Stimulated activated effector memory CD8-positive, alpha-beta T cell treated with anti-CD3 and anti-CD28 coated beads, Interleukin-12 subunit alpha, Interleukin-12 subunit beta, amount 100 ng/mL, for 72 hours (primary cell): ENCODE measurements at regions not wholly inside any gene's neighbourhood (a gene's known extent, or its start where the extent isn't known, plus 50 kb on each side); places are given as distances from the start of the nearest gene placed in this dataset.

Experiments used
- ATAC-seq: fragments of 150-1000 bp; cut with Tn5 transposase; 2 replicates; pipeline ENCODE4 v1.10.0; 2021
- DNase-seq, 2 donors: peaks; one replicate each; pipeline ENCODE4 v3.0.0; 2021 to 2022; ENCODE audit warnings: low spot score in 2 of 2
- H3K27ac Mint-ChIP-seq: one replicate; pipeline ENCODE4 v1.8.0; 2022; ENCODE audit warnings: mild to moderate bottlenecking, mixed read lengths
- H3K36me3 Mint-ChIP-seq: one replicate; pipeline ENCODE4 v1.8.0; 2022; ENCODE audit warnings: mild to moderate bottlenecking, mixed read lengths
- H3K4me1 Mint-ChIP-seq: one replicate; pipeline ENCODE4 v1.8.0; 2022; ENCODE audit warnings: mixed read lengths
- H3K4me3 Mint-ChIP-seq: one replicate; pipeline ENCODE4 v1.8.0; 2022; ENCODE audit warnings: mild to moderate bottlenecking, mixed read lengths
- H3K9me3 Mint-ChIP-seq: one replicate; pipeline ENCODE4 v1.8.0; 2022; ENCODE audit warnings: mixed read lengths

DNA sequence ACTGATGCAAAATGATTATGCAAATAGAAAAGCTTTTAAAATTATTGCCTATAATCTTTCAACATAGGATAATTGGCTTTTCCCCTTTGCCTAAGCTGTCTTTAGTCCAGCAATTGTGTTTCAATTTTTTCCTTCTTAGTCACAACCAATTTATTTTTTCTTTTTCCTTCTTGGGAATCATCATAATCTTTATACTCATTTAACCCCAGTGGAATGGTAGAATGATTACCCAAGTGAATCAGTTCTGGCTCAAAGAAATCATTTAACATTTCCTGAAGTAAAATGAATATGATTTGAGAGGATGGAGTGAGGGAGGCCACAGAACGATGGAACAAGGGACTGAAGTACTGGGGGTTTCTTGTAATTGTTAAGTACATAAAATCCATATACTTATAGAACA lies 93.0 kb upstream of the CRIM1 start:
- DNase-seq: no peak
- ATAC-seq: no peak
- Mint-ChIP-seq H3K27ac (no peak overlapping the region), H3K9me3 (peaks cover 9% of the 10 kb centered on the region), H3K4me1 (peaks cover 9% of the 10 kb centered on the region), H3K4me3 (no peak overlapping the region), H3K36me3 (no peaks in the 10 kb centered on the region)

DNA sequence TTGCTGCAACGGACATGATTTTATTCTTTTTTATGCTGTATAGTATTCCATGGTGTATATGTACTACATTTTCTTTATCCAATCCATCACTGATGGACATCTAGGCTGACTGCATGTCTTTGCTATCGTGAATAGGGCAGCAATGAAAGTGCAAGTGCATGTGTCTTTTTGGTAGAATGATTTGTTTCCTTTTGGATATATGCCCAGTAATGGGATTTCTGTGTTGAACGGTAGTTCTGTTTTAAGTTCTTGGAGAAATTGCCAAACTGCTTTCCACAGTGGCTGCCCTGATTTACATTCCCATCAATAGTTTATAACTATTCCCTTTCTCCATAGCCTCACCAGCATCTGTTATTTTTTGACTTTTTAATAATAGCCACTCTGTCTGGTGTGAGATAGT lies 99.7 kb upstream of the CRIM1 start:
- Mint-ChIP-seq H3K36me3 (no peaks in the 10 kb centered on the region), H3K27ac (no peak overlapping the region), H3K9me3 (no peaks in the 10 kb centered on the region), H3K4me3 (no peak overlapping the region), H3K4me1 (peaks cover 5% of the 10 kb centered on the region)
- no peak for DNase-seq
- no peak for ATAC-seq

DNA sequence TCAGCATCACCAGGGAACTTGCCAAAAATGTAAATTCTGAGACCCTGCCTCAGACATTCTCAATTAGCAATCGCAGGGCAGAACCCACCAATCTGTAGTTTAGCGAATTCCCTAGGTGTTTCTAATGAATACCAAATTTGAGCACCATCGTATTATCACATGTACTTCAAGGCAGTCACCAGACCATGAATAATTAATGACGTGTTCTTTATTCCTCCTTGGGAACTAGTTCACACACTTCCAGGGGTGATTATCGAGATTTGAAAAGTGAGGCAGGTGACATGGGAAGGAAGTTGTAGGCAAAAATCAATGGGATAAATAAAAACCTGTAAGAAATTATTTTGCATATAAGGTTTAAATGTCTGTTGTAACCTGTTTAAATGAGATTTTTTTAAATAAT lies 102.5 kb upstream of the CRIM1 start:
- Mint-ChIP-seq H3K4me1 (peaks cover 15% of the 10 kb centered on the region), H3K9me3 (peaks cover 2% of the 10 kb centered on the region), H3K27ac (no peak overlapping the region), H3K36me3 (no peaks in the 10 kb centered on the region), H3K4me3 (no peak overlapping the region)
- ATAC-seq (no peak), DNase-seq (no peak)

DNA sequence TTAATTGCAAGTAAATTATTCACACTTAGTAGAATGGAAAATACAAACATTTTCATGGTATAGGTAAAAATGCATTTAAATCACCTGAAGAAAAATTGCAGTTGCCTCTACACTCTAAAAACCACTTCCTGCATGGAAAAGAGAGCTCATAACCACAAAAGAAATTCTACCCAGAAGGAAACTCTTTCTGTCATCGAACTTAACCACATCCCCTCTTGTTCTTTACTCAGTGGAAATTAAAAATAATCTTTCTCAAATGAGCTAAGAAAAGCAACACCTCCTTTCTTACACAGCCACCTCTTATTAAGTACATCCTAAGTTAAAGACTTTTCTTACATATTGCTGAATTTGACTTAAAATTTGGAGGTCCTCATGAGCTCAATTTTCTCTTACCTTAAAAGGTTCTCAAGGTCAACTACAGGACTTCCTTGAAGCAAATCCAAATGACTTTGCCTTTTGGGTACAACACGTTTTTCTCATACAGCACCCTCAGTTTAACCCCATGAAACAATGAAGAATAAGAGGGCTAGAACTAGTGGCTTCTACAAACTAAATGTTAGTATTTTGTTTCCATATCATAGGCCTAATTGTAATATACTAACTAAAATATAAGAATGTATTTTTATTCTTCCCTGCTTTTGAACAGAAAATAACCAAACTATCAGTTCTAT lies 109.1 kb upstream of the CRIM1 start:
- peaks cover 2% of the 10 kb centered on the region for H3K9me3 Mint-ChIP-seq
- H3K36me3 Mint-ChIP-seq: peaks cover 9% of the 10 kb centered on the region
- H3K27ac Mint-ChIP-seq: peak overlapping the region; percentile 91
- peak; percentile 96 for ATAC-seq
- peak overlapping the region; percentile 24 for H3K4me3 Mint-ChIP-seq
- no peak for DNase-seq
- peaks cover 71% of the 10 kb centered on the region for H3K4me1 Mint-ChIP-seq

DNA sequence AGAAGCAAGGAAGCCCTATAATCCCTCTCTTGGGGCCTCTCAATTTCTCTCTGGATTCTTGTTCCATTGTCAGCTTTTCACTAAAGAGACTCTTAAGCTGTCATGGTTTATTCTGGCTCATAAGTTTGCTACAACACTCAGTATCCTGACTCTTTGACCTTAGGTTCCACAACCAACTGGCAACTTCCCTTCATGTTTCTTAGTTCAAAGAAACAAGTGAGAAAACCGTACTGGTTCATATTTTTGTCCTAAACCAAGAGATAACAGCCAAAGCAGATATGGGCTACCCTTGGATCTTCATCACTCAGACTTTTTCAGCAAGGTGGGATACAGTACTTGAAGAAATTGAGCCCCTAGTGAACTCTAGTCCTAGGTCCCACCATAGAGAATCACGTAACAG lies 109.9 kb upstream of the CRIM1 start:
- Mint-ChIP-seq H3K27ac (peak overlapping the region; percentile 91), H3K36me3 (peaks cover 10% of the 10 kb centered on the region), H3K9me3 (peaks cover 2% of the 10 kb centered on the region), H3K4me1 (peaks cover 75% of the 10 kb centered on the region), H3K4me3 (peak overlapping the region; percentile 24)
- ATAC-seq (no peak), DNase-seq (no peak)

DNA sequence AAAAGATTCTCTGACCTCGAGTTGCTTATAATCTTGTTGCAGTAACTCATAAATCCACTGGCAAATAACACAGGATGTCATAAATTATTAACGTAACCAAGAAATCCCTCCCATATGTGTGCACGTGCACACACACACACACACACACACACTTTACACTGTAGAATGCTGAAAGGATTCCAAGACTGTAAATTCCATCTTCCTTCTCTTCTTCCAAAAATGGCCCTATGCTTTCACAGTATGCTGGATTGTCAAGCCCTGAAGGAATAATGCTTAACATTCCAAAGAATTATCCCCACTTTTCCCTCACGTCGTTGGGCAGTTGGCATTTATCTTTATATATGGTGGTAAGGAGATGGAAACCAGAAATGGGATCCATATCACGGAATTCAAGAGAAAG lies 117.5 kb upstream of the CRIM1 start:
- no peak overlapping the region for H3K4me3 Mint-ChIP-seq
- H3K9me3 Mint-ChIP-seq: peaks cover 5% of the 10 kb centered on the region

DNA sequence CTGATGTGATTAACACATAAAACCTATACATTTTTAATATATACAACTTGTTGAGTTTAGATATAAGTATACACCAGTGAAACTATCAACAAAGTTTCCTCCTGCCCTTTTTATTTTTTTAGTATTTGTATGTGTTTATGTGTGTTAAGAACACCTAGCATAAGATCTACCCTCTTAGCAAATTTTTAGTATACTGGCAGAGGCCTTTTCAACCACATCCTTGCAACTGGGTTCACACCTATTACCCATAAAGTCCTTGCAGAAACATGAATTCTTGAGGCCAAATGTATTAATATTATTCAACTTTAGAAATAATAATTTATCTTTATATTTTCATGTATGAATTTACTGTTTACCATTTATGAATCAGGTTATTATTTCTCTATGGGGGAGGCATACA lies 119.7 kb upstream of the CRIM1 start:
- DNase-seq (no peak), ATAC-seq (no peak)
- H3K9me3 Mint-ChIP-seq: peaks cover 5% of the 10 kb centered on the region
- H3K36me3 Mint-ChIP-seq: peaks cover 6% of the 10 kb centered on the region
- no peak overlapping the region for H3K4me3 Mint-ChIP-seq
- no peak overlapping the region for H3K27ac Mint-ChIP-seq
- H3K4me1 Mint-ChIP-seq: peaks cover 44% of the 10 kb centered on the region

More for the DNA sequence above, 117.5 kb upstream of the CRIM1 start:
- DNase-seq (no peak), ATAC-seq (no peak)
- Mint-ChIP-seq H3K27ac (no peak overlapping the region), H3K36me3 (peaks cover 6% of the 10 kb centered on the region), H3K4me1 (peaks cover 66% of the 10 kb centered on the region)

DNA sequence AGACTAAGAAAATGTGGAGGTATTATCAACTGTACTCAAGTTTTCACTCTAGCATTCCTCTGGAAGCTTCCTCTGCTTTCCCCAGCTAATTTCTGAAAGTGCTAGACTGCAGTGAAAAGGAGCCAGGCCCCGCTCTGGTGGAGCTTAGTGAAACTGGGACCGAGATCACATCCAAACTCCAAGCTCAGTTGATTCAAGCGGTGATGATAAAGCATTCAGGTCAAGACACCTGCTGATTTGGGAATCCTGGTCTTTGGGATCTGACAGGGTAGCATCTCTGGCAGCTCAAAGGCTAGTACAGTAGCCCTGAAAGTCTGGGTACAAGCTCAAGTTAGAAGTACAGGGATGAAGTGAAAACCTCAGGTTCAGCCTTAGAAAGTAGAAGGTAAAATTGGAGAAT lies 120.2 kb upstream of the CRIM1 start:
- Mint-ChIP-seq H3K4me3 (no peak overlapping the region), H3K27ac (no peak overlapping the region), H3K36me3 (peaks cover 3% of the 10 kb centered on the region), H3K9me3 (peaks cover 5% of the 10 kb centered on the region), H3K4me1 (peaks cover 40% of the 10 kb centered on the region)
- DNase-seq: no peak
- ATAC-seq: no peak

DNA sequence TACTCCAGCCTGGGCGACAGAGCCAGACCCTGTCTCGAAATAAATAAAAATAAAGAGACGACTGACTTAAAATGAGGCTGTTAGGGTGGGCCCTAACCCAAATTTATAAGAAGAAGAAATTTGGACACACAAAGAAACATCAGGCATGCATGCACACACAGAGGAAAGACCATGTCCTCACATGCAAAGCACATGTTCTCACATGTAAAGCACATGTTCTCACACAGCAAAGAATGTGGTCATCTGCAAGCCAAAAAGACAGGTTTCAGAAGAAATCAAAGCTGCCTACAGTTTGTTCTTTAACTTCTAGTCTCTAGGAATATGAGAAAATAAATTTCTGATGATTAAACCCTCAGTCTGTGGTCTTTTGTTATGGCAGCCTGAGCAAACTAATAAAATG lies 132.3 kb upstream of the CRIM1 start:
- Mint-ChIP-seq H3K27ac (no peak overlapping the region), H3K36me3 (no peaks in the 10 kb centered on the region)
- no peak for ATAC-seq

DNA sequence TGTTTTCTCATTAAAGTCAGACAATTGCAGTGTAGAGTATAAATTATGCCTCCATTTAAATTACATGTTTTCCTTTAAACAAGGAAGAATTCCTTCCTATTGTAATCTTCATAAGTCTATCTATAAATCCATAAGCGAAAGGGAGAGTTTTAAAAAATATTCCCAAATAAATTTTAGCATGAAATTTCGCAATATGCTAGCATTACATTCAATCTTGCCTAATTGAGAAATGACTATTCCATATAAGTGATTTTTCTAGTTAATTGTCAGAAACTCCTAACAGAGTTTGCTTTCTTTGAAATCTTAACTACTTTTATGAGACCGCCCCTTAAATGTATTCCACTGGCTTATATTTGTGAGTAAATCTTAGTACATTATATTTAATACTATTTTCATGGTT lies 133.1 kb upstream of the CRIM1 start:
- H3K36me3 Mint-ChIP-seq: no peaks in the 10 kb centered on the region
- no peaks in the 10 kb centered on the region for H3K4me1 Mint-ChIP-seq
- H3K9me3 Mint-ChIP-seq: no peaks in the 10 kb centered on the region
- ATAC-seq (no peak), DNase-seq (no peak)
- no peak overlapping the region for H3K4me3 Mint-ChIP-seq
- no peak overlapping the region for H3K27ac Mint-ChIP-seq

More for the DNA sequence above, 132.3 kb upstream of the CRIM1 start:
- DNase-seq: no peak
- H3K9me3 Mint-ChIP-seq: no peaks in the 10 kb centered on the region
- H3K4me3 Mint-ChIP-seq: no peak overlapping the region
- no peaks in the 10 kb centered on the region for H3K4me1 Mint-ChIP-seq

DNA sequence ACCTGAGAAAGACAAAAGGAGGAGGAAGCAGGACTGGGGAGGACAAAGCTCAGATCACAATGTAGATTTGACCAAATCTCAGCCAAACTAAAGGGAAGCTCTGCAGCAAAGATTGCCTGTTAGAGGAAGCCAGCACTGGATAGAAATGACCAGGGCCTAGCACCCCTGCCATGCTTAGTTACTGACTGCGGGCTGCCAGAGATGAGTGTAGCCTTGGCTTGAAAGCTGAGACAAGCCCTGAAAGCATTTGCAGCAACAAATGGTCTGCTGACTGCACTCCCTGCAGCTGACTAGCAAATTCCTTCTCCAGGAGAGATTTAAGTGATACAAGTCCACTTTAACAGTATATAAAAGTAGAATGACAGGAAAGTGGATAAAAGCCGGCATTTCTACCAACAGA lies 140.9 kb upstream of the CRIM1 start:
- Mint-ChIP-seq H3K36me3 (no peaks in the 10 kb centered on the region), H3K4me3 (no peak overlapping the region), H3K4me1 (no peaks in the 10 kb centered on the region), H3K27ac (no peak overlapping the region), H3K9me3 (peaks cover 8% of the 10 kb centered on the region)
- ATAC-seq (no peak), DNase-seq (no peak)

DNA sequence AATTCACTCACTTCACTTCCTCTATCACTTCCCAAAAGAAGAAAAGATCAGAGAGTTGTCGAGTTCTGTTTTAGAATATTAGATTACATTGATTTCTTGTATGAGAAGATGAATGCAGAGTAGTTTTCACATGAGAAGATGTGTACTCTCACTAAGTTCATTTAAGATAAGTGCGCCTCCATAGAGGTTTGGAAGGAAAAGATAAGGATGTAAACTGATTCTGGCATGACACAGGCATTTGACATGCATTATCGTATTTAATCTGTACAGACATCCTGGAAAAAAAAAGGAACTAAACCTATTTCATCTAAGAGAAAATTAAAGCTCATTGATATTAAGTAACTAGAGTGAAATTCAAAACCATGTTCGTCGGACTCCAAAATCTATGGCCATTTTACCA lies 152.2 kb upstream of the CRIM1 start:
- H3K9me3 Mint-ChIP-seq: peaks cover 8% of the 10 kb centered on the region
- no peak overlapping the region for H3K4me3 Mint-ChIP-seq
- DNase-seq: no peak
- H3K27ac Mint-ChIP-seq: no peak overlapping the region
- no peaks in the 10 kb centered on the region for H3K36me3 Mint-ChIP-seq
- ATAC-seq: no peak
- no peaks in the 10 kb centered on the region for H3K4me1 Mint-ChIP-seq

DNA sequence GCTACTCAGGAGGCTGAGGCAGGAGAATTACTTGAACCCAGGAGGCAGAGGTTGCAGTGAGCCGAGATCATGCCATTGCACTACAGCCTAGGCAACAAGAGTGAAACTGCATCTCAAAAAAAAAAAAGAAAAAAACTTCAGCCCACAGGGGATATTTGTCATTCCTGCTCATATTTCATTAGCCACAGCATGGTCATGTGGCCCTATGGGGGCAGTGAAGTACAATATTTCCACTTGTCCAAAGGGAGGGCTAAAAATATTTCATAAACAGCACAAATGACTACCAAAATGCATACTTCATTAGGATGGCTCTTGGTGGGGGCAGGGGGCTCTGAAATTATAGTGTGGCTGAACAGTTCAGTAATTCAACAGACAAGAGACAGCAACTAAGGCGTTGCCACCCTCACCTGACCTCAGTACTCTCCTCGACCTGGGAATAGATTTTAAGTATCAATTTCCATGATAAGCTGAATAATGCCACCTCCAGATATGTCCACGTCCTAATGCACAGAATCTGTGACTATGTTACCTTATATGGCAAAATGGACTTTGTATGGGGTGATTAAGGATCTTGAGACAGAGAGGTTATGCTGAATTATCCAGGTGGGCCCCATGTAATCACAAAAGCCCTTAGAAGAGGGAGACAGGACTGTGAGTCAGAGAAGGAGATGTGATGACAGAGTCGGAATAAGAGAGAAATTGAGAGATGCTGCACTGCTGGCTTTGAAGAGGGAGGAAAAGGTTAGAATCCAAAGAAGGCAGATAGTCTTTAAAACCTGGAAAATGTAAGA lies 158.2 kb upstream of the CRIM1 start:
- H3K4me3 Mint-ChIP-seq: no peak overlapping the region
- H3K4me1 Mint-ChIP-seq: no peaks in the 10 kb centered on the region
- ATAC-seq (no peak), DNase-seq (no peak)
- H3K36me3 Mint-ChIP-seq: no peaks in the 10 kb centered on the region
- H3K27ac Mint-ChIP-seq: no peak overlapping the region
- peaks cover 8% of the 10 kb centered on the region for H3K9me3 Mint-ChIP-seq

DNA sequence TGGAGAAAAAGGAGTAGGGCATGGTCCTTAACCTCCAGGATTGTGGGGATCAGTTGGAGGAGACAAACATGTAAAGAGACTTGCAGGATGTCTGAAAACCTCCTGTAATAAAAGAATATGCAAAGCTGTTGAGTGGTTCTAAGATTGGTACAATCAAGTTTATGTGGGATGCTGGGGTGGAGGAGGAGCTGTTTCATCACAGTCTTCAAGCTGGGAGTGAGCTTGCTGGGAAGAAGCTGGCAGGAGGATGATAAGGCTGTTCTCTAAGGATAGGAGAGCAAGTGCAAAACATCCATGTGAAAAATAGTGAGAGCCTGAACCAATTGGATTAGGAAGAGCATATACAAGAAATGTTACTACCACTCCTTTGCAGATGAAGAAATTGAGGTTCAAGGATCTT lies 161.9 kb upstream of the CRIM1 start:
- H3K4me3 Mint-ChIP-seq: no peak overlapping the region
- H3K36me3 Mint-ChIP-seq: no peaks in the 10 kb centered on the region
- H3K4me1 Mint-ChIP-seq: no peaks in the 10 kb centered on the region
- H3K27ac Mint-ChIP-seq: no peak overlapping the region
- H3K9me3 Mint-ChIP-seq: no peaks in the 10 kb centered on the region
- ATAC-seq (no peak), DNase-seq (no peak)

DNA sequence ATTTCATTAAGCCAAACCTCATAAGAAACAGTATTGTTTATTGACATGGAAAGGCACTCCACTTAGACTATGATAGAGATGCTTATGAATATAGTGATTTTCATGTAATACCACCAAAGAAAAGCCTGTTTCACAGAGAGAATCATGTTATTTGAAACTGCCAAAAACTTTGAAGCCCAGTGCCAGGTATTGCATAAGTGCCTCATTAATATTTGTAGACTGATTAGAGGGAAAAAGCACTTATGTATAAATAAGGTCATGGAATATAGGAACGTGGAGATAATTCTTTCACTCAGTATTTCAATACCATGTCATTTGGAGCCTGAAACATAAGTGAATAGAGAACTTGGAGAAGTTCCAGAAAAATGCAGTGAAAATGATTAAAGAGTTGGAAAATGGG lies 162.6 kb upstream of the CRIM1 start:
- ATAC-seq: no peak
- no peak for DNase-seq

DNA sequence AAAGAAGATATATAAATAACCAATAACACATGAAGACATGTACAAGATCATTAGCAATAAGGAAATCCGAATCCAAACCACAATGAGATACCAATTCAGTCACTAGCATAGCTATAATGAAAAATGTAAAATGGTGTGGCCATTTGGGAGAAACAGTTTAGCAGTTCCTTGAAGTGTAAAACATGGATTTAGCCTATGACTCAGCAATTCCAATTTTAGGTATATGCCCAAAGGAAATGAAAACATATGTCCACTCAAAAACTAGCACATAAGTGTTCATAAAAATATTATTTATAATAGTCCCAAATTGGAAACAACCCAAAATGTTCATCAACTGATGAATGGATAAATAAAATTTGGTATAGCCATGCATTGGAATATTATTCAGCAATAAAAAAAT lies 165.5 kb upstream of the CRIM1 start:
- Mint-ChIP-seq H3K27ac (no peak overlapping the region), H3K36me3 (no peaks in the 10 kb centered on the region), H3K9me3 (no peaks in the 10 kb centered on the region), H3K4me1 (no peaks in the 10 kb centered on the region), H3K4me3 (no peak overlapping the region)
- ATAC-seq: no peak
- no peak for DNase-seq

More for the DNA sequence above, 162.6 kb upstream of the CRIM1 start:
- Mint-ChIP-seq H3K36me3 (no peaks in the 10 kb centered on the region), H3K4me1 (no peaks in the 10 kb centered on the region), H3K27ac (no peak overlapping the region), H3K4me3 (no peak overlapping the region), H3K9me3 (no peaks in the 10 kb centered on the region)
